ENCODE measurements at regions not wholly inside any gene's neighbourhood (a gene's known extent, or its start where the extent isn't known, plus 50 kb on each side); places are given as distances from the start of the nearest gene placed in this dataset.

DNA sequence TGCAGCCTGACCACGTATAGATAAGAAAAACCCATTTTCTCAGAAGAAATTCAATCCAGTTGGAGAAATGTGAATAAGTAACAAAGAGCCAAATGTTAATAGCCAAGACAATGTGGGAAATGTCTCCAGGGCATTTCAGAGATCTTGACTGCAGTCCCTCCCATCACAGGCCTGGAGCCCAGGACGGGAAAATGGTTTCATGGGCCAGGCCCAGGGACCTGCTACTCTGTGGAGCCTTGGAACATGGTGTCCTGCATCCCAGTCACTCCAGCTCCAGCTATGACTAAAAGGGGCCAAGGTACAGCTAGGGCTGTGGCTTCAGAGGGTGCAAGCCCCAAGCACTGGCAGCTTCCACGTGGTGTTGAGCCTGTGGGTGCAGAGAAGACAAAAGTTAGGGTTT is 490.0 kb downstream of the CYLC2 start:
- Histone ChIP-seq H3K4me1 (ENCODE audit: insufficient read depth) (no peaks in the 10 kb centered on the region), H3K9me3 (no peaks in the 10 kb centered on the region), H3K36me3 (no peaks in the 10 kb centered on the region), H3K4me3 (no peak overlapping the region), H3K27me3 (no peaks in the 10 kb centered on the region), H3K27ac (no peak overlapping the region)
- TF ChIP-seq EP300 (IDR thresholded peaks at IDR 0.05) (no peak), POLR2A (IDR thresholded peaks at IDR 0.05) (no peak)
- TF ChIP-seq, protein P1, sequence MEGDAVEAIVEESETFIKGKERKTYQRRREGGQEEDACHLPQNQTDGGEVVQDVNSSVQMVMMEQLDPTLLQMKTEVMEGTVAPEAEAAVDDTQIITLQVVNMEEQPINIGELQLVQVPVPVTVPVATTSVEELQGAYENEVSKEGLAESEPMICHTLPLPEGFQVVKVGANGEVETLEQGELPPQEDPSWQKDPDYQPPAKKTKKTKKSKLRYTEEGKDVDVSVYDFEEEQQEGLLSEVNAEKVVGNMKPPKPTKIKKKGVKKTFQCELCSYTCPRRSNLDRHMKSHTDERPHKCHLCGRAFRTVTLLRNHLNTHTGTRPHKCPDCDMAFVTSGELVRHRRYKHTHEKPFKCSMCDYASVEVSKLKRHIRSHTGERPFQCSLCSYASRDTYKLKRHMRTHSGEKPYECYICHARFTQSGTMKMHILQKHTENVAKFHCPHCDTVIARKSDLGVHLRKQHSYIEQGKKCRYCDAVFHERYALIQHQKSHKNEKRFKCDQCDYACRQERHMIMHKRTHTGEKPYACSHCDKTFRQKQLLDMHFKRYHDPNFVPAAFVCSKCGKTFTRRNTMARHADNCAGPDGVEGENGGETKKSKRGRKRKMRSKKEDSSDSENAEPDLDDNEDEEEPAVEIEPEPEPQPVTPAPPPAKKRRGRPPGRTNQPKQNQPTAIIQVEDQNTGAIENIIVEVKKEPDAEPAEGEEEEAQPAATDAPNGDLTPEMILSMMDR (IDR thresholded peaks at IDR 0.05) = no peak
- no peak for DNase-seq
- intact Hi-C loops (cut with DNase I) = no loop called here
- 51 to 61% (median 54%) methylated on average over 3 of the region's 3 CpGs for WGBS, 3 donors

DNA sequence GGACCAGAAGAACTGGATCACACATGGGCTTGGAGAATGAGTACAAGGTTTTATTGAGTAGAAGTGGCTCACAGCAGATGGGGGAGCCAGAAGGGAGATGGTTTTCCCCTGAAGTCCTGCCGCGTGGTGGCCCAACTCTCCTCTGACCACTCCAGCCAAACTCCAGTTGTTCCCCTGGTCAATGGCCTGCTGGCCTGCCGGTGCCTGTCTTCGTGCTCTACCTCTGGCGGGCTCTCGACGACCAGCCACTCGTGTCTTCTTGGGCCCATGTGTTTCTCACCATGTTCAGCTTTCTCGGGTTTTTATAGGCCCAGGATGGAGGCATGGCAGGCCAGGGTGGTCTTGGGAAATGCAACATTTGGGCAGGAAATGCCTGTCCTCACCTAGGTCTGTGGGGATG is 519.6 kb downstream of the CYLC2 start:
- intact Hi-C loops (cut with DNase I) = no loop called here
- Histone ChIP-seq H3K4me1 (ENCODE audit: insufficient read depth) (no peaks in the 10 kb centered on the region), H3K27me3 (no peaks in the 10 kb centered on the region), H3K36me3 (no peaks in the 10 kb centered on the region), H3K9me3 (no peaks in the 10 kb centered on the region), H3K27ac (no peak overlapping the region), H3K4me3 (no peak overlapping the region)
- WGBS, 3 donors = 92 to 95% (median 95%) methylated on average over 9 of the region's 9 CpGs
- TF ChIP-seq EP300 (IDR thresholded peaks at IDR 0.05) (no peak), POLR2A (IDR thresholded peaks at IDR 0.05) (no peak)
- TF ChIP-seq, protein P1 (IDR thresholded peaks at IDR 0.05) = no peak
- no peak for DNase-seq

DNA sequence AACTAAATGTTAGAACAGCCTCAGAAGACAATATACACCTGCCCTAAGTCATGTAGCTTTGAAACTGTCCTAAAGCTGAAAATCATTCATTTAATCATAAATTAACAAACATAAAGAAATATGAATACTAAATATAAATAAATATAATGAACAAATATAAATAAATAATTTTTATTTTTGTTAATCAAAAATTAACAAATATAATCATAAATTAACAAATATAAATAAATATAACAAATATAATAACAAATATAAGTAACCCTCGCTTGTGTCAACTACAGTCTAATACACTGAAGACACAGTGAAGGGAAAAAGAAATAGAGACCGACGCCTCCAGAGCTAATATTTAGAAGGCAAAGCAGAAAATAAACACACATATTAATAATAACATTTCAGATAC is 527.3 kb downstream of the CYLC2 start:
- intact Hi-C loops (cut with DNase I) = no loop called here

DNA sequence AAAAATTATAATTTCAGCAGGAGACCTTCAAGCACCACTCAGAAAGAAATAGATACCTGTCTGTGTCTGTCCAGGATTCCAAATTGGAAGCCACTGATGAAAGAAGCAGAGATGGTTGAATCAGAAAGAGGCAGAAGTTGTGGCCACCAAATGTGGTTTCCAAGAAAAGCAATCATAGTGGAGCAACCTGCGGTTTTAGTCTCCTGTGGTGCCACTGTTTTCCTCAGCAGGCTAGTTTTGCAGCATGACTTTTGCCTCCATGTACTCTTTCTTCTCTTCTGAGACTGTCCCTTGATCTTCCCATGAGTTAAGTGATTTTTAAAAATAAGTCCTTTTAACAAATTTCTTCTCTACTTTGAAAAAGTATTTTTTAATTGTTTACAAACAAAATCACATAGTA is 535.8 kb downstream of the CYLC2 start:
- DNase-seq = no peak
- intact Hi-C loops (cut with DNase I) = no loop called here
- H3K27me3 ChIP-seq = no peaks in the 10 kb centered on the region
- H3K36me3 ChIP-seq = no peaks in the 10 kb centered on the region
- H3K4me1 ChIP-seq (ENCODE audit: insufficient read depth) = no peaks in the 10 kb centered on the region
- 44 to 58% (median 51%) methylated on average over 1 of the region's 1 CpG for WGBS, 3 donors
- H3K4me3 ChIP-seq = no peak overlapping the region
- no peak for TF ChIP-seq EP300 (IDR thresholded peaks at IDR 0.05)
- TF ChIP-seq POLR2A (IDR thresholded peaks at IDR 0.05) = no peak
- TF ChIP-seq, protein P1 (IDR thresholded peaks at IDR 0.05) = no peak
- H3K9me3 ChIP-seq = no peaks in the 10 kb centered on the region
- no peak overlapping the region for H3K27ac ChIP-seq

More for the DNA sequence above, 527.3 kb downstream of the CYLC2 start:
- no peaks in the 10 kb centered on the region for H3K27me3 ChIP-seq
- DNase-seq = no peak
- H3K4me1 ChIP-seq (ENCODE audit: insufficient read depth) = no peaks in the 10 kb centered on the region
- 92 to 95% (median 95%) methylated on average over 3 of the region's 3 CpGs for WGBS, 3 donors
- H3K9me3 ChIP-seq = no peaks in the 10 kb centered on the region
- H3K4me3 ChIP-seq = no peak overlapping the region
- TF ChIP-seq POLR2A (IDR thresholded peaks at IDR 0.05) = no peak
- TF ChIP-seq, protein P1 (IDR thresholded peaks at IDR 0.05) = no peak
- no peak for TF ChIP-seq EP300 (IDR thresholded peaks at IDR 0.05)
- no peak overlapping the region for H3K27ac ChIP-seq
- H3K36me3 ChIP-seq = no peaks in the 10 kb centered on the region

DNA sequence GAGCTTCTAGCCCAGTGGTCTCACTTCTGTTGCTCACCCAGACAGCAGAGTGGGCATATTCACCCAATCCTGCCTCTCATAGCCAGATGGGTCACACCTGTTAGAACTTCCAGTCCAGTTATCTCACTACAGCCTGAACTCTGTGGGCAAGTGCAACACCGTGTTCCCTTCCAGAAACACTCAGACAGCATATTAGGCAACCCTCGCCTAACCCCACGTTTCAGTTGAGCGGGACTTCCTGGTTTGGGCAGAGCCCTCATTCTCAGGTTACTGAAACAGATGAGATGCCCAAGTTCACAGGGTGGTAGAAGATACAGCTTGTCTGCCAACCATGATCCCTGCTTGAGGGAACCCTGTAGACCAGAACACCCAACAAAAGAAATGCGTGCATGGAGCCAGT is 538.2 kb downstream of the CYLC2 start:
- WGBS, 3 donors = 78 to 88% (median 79%) methylated on average over 5 of the region's 5 CpGs
- H3K27me3 ChIP-seq = no peaks in the 10 kb centered on the region
- DNase-seq = no peak
- no peak for TF ChIP-seq EP300 (IDR thresholded peaks at IDR 0.05)
- TF ChIP-seq, protein P1 (IDR thresholded peaks at IDR 0.05) = no peak
- TF ChIP-seq POLR2A (IDR thresholded peaks at IDR 0.05) = no peak
- intact Hi-C loops (cut with DNase I) = no loop called here
- H3K4me1 ChIP-seq (ENCODE audit: insufficient read depth) = no peaks in the 10 kb centered on the region
- no peak overlapping the region for H3K4me3 ChIP-seq
- H3K36me3 ChIP-seq = no peaks in the 10 kb centered on the region
- H3K27ac ChIP-seq = no peak overlapping the region
- no peaks in the 10 kb centered on the region for H3K9me3 ChIP-seq
